Glutamatergic neuron (in vitro differentiated cells): ENCODE measurements at regions not wholly inside any gene's neighbourhood (a gene's known extent, or its start where the extent isn't known, plus 50 kb on each side); places are given as distances from the start of the nearest gene placed in this dataset.

ENCODE experiments used
- DNase-seq: peaks from one replicate; pipeline ENCODE4 v3.0.0; 2022
- H3K27ac Mint-ChIP-seq: one replicate; pipeline ENCODE4 v1.8.0; 2020; ENCODE audit warnings: mild to moderate bottlenecking, mixed read lengths, inconsistent platforms; ENCODE audit not compliant: unreplicated experiment
- H3K27me3 Mint-ChIP-seq: one replicate; pipeline ENCODE4 v1.8.0; 2020; ENCODE audit warnings: mild to moderate bottlenecking, moderate library complexity, mixed read lengths, inconsistent platforms; ENCODE audit not compliant: unreplicated experiment
- H3K36me3 Mint-ChIP-seq: one replicate; pipeline ENCODE4 v1.8.0; 2020; ENCODE audit warnings: mild to moderate bottlenecking, mixed read lengths, inconsistent platforms; ENCODE audit not compliant: unreplicated experiment
- H3K4me1 Mint-ChIP-seq: one replicate; pipeline ENCODE4 v1.8.0; 2020; ENCODE audit warnings: mild to moderate bottlenecking, low read depth, mixed read lengths, inconsistent platforms; ENCODE audit not compliant: unreplicated experiment
- H3K4me3 Mint-ChIP-seq: one replicate; pipeline ENCODE4 v1.8.0; 2020; ENCODE audit warnings: mild to moderate bottlenecking, mixed read lengths, inconsistent platforms; ENCODE audit not compliant: unreplicated experiment
- H3K9me3 Mint-ChIP-seq: one replicate; pipeline ENCODE4 v1.8.0; 2020; ENCODE audit warnings: mild to moderate bottlenecking, moderate library complexity, mixed read lengths, inconsistent platforms; ENCODE audit not compliant: unreplicated experiment
- TF ChIP-seq, protein P1 (sequence below): fragments of 200-600 bp; sonication (generic); IDR thresholded peaks from one replicate; pipeline ENCODE4 v1.5.0; 2021; ENCODE audit not compliant: partially characterized antibody, unreplicated experiment

DNA sequence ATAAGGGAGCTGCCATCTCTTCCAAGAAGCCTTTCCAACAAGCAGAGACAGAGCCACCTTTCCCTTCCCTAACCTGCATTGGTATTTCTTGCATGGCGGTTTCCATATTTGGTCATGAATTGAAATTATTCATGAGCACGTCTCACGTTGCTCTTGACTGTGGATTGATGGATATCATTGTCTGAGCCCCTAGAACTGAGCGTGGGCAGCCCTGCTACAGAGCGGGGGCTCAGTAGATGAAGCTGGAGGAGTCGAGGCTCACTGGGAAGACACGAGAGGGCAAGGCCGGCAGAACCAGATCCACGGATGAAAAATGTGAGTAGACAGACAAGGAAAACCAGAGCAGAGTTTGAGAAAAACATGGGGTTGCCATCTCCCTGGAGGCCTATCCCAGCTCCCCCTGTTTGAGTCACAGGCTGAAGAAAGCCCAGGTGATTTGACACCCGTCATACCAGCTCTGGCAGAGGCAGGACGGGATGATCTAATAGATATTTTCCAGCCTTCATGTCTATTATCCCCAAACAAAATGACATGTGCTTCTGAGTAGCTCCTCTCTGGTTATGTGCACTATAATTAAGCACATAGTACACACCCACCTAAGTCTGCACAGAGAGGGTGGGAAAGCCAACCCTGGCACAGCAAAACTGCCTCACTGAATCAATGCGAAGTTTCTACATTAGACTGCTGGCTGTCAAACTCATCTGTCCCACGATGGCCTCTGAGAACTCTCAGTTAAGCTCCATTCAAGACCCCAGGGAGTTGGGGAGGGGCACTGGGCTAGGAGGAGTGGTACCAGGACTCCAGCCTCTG, 363.5 kb upstream of the KLHL29 start:
- no peak overlapping the region for H3K27ac Mint-ChIP-seq
- peaks cover 7% of the 10 kb centered on the region for H3K27me3 Mint-ChIP-seq
- H3K4me3 Mint-ChIP-seq, result no peak overlapping the region
- DNase-seq, result no peak
- H3K4me1 Mint-ChIP-seq, result peaks cover 7% of the 10 kb centered on the region
- peaks cover 2% of the 10 kb centered on the region for H3K9me3 Mint-ChIP-seq
- TF ChIP-seq, protein P1, sequence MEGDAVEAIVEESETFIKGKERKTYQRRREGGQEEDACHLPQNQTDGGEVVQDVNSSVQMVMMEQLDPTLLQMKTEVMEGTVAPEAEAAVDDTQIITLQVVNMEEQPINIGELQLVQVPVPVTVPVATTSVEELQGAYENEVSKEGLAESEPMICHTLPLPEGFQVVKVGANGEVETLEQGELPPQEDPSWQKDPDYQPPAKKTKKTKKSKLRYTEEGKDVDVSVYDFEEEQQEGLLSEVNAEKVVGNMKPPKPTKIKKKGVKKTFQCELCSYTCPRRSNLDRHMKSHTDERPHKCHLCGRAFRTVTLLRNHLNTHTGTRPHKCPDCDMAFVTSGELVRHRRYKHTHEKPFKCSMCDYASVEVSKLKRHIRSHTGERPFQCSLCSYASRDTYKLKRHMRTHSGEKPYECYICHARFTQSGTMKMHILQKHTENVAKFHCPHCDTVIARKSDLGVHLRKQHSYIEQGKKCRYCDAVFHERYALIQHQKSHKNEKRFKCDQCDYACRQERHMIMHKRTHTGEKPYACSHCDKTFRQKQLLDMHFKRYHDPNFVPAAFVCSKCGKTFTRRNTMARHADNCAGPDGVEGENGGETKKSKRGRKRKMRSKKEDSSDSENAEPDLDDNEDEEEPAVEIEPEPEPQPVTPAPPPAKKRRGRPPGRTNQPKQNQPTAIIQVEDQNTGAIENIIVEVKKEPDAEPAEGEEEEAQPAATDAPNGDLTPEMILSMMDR, result no peak
- no peaks in the 10 kb centered on the region for H3K36me3 Mint-ChIP-seq

- Mint-ChIP-seq H3K36me3 (no peaks in the 10 kb centered on the region), H3K9me3 (peaks cover 4% of the 10 kb centered on the region), H3K27me3 (peaks cover 5% of the 10 kb centered on the region), H3K4me3 (no peak overlapping the region), H3K27ac (no peak overlapping the region), H3K4me1 (peaks cover 12% of the 10 kb centered on the region)
- TF ChIP-seq, protein P1, result no peak
- DNase-seq, result no peak
These were observed 361.3 kb upstream of the KLHL29 start for GRCh38 chr2:23023722-23024121.

DNA sequence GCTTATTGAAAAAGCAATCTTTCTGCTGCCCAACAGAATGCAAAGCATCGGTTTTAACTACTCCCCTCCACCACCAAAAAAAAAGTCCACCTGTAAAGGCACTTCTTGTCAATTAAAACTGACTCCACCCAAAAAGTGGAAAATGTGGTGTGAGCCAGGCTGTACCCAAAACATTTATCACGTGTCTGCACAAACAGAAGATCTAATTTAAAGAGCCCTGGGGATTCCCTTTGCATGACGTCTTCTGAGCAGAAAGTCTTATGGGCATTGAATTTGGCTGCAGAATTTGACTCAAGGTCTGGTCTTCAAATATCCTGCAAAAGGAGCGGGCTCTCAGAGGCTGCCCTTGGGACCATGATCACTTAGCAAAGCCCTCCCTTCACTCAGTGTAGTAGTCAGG, 358.3 kb upstream of the KLHL29 start:
- Mint-ChIP-seq H3K9me3 (peaks cover 4% of the 10 kb centered on the region), H3K4me1 (peaks cover 11% of the 10 kb centered on the region), H3K4me3 (no peak overlapping the region), H3K27ac (no peak overlapping the region), H3K36me3 (no peaks in the 10 kb centered on the region), H3K27me3 (peaks cover 5% of the 10 kb centered on the region)
- peak; percentile 26 for DNase-seq
- TF ChIP-seq, protein P1, result no peak

DNA sequence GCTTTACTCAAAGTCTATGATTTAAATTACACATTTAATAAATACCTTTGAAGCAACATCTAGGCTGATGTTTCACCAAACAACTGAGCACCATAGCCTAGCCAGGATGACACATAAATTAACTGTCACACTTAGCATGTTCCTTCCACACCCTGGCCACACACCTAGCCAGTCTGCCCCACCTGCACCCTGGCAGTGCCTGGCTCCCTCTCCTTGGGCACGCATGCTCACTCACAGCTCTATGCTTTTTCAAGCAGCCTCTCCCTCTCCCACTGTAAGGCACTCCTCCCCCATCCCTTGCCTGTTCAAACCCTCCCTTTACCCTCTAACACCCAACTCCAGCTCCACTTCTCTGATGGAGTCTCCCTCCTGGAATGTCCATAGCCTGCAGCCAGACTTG, 357.6 kb upstream of the KLHL29 start:
- TF ChIP-seq, protein P1, result no peak
- no peak for DNase-seq
- H3K9me3 Mint-ChIP-seq, result peaks cover 4% of the 10 kb centered on the region
- H3K4me1 Mint-ChIP-seq, result peaks cover 11% of the 10 kb centered on the region
- peaks cover 5% of the 10 kb centered on the region for H3K27me3 Mint-ChIP-seq
- H3K27ac Mint-ChIP-seq, result no peak overlapping the region
- no peaks in the 10 kb centered on the region for H3K36me3 Mint-ChIP-seq
- H3K4me3 Mint-ChIP-seq, result peak overlapping the region; percentile 33

DNA sequence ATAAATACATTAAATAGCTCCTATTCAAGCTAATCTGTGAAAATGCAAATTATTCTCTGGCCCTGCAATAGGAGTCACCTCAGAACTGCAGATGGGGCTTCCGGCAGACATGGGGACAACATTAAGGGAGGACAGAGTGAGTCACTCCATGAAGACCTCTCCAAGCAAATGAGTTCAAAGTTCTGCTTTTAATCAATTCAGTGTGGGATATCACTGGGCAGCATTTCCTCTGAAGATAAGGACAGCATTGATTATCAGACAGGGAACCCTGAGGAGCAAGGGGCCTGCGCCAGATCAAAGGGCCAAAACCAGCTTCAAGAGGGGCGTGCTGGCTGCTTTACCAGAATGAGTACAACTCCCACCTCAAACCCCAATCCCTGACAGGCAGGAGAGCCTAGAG, 356.9 kb upstream of the KLHL29 start:
- H3K27me3 Mint-ChIP-seq, result peaks cover 5% of the 10 kb centered on the region
- no peak for DNase-seq
- TF ChIP-seq, protein P1, result no peak

More for the DNA sequence above, 356.9 kb upstream of the KLHL29 start:
- peaks cover 11% of the 10 kb centered on the region for H3K4me1 Mint-ChIP-seq
- no peak overlapping the region for H3K4me3 Mint-ChIP-seq
- H3K36me3 Mint-ChIP-seq, result no peaks in the 10 kb centered on the region
- peaks cover 2% of the 10 kb centered on the region for H3K9me3 Mint-ChIP-seq
- no peak overlapping the region for H3K27ac Mint-ChIP-seq
